T-helper 1 cell treated with Interleukin-12 subunit alpha and Interleukin-12 subunit beta and Interleukin-4 antibody, amounts not matched to agents 30 ng/mL and 1 ng/mL, for 36 hours (primary cell): ENCODE measurements at regions not wholly inside any gene's neighbourhood (a gene's known extent, or its start where the extent isn't known, plus 50 kb on each side); places are given as distances from the start of the nearest gene placed in this dataset.

Source experiments
- intact Hi-C: fragments of 100-400 bp; cut with micrococcal nuclease; formaldehyde crosslinking; loops from one replicate; pipeline ENCODE4 v1.15.1; 2024

GRCh38 chr12:127295630-127296029, 971.3 kb upstream of the TMEM132C start:
- intact Hi-C loops = no loop called here

GRCh38 chr12:127296591-127296990, 970.4 kb upstream of the TMEM132C start:
- intact Hi-C loops = no loop called here

- intact Hi-C loops = no loop called here
Observed at GRCh38 chr12:127297327-127297726, 969.6 kb upstream of the TMEM132C start.

GRCh38 chr12:127300075-127300474, 966.9 kb upstream of the TMEM132C start:
- intact Hi-C loops = no loop called here

GRCh38 chr12:127300753-127301152, 966.2 kb upstream of the TMEM132C start:
- intact Hi-C loops = no loop called here

GRCh38 chr12:127301876-127302275, 965.1 kb upstream of the TMEM132C start:
- intact Hi-C loops = no loop called here

- intact Hi-C loops = no loop called here
Observed at GRCh38 chr12:127304751-127305725, 961.9 kb upstream of the TMEM132C start.

- intact Hi-C loops = no loop called here
Observed at GRCh38 chr12:127306604-127307215, 960.3 kb upstream of the TMEM132C start.

GRCh38 chr12:127307528-127307927, 959.4 kb upstream of the TMEM132C start:
- intact Hi-C loops = no loop called here

- intact Hi-C loops = no loop called here
Observed at GRCh38 chr12:127308148-127308547, 958.8 kb upstream of the TMEM132C start.

- intact Hi-C loops = no loop called here
Observed at GRCh38 chr12:127310548-127310947, 956.4 kb upstream of the TMEM132C start.

GRCh38 chr12:127311720-127312364, 955.1 kb upstream of the TMEM132C start:
- intact Hi-C loops = no loop called here

- intact Hi-C loops = no loop called here
Observed at GRCh38 chr12:127324681-127325080, 942.3 kb upstream of the TMEM132C start.

- intact Hi-C loops = no loop called here
Observed at GRCh38 chr12:127327986-127328385, 939.0 kb upstream of the TMEM132C start.

- intact Hi-C loops = no loop called here
Observed at GRCh38 chr12:127328867-127329266, 938.1 kb upstream of the TMEM132C start.

- intact Hi-C loops = no loop called here
Observed at GRCh38 chr12:127334365-127334764, 932.6 kb upstream of the TMEM132C start.

- intact Hi-C loops = no loop called here
Observed at GRCh38 chr12:127334912-127335644, 931.9 kb upstream of the TMEM132C start.

GRCh38 chr12:127336416-127336815, 930.6 kb upstream of the TMEM132C start:
- intact Hi-C loops = no loop called here

- intact Hi-C loops = no loop called here
Observed at GRCh38 chr12:127339065-127339464, 927.9 kb upstream of the TMEM132C start.

- intact Hi-C loops = no loop called here
Observed at GRCh38 chr12:127340381-127340780, 926.6 kb upstream of the TMEM132C start.

- intact Hi-C loops = no loop called here
Observed at GRCh38 chr12:127342861-127343260, 924.1 kb upstream of the TMEM132C start.
